SK-N-MC (cell line): ENCODE measurements at regions not wholly inside any gene's neighbourhood (a gene's known extent, or its start where the extent isn't known, plus 50 kb on each side); places are given as distances from the start of the nearest gene placed in this dataset.

Experiments
- EZH2 ChIP-seq: fragments of 200-600 bp; sonication (generic); IDR thresholded peaks from one replicate; pipeline ENCODE4 v1.6.1; 2017; ENCODE audit warnings: antibody characterized with exemption
- POLR2AphosphoS5 ChIP-seq: IDR thresholded peaks from 2 replicates; pipeline ENCODE4 v1.6.1; 2012; ENCODE audit warnings: mild to moderate bottlenecking, low read depth, low read length, borderline replicate concordance

- TF ChIP-seq EZH2 (no peak), POLR2AphosphoS5 (no peak)
Measured at GRCh38 chr3:145727476-145727875, 433.5 kb downstream of the PLOD2 start.
